KMS-11 (cell line): ENCODE measurements at regions not wholly inside any gene's neighbourhood (a gene's known extent, or its start where the extent isn't known, plus 50 kb on each side); places are given as distances from the start of the nearest gene placed in this dataset.

Experiments used
- H2AFZ ChIP-seq: fragments of 200-600 bp; sonication (generic); 2 replicates; pipeline ENCODE4 v1.6.1; 2016; ENCODE audit warnings: antibody characterized with exemption, mixed run types, low read depth
- H3K27ac ChIP-seq: fragments of 200-600 bp; sonication (generic); 2 replicates; pipeline ENCODE4 v1.6.1; 2016; ENCODE audit warnings: mild to moderate bottlenecking, mixed run types
- H3K27me3 ChIP-seq: fragments of 200-600 bp; sonication (generic); 2 replicates; pipeline ENCODE4 v1.6.1; 2017; ENCODE audit warnings: mild to moderate bottlenecking, low read depth, mixed run types, moderate library complexity; ENCODE audit not compliant: insufficient read depth
- H3K36me3 ChIP-seq: fragments of 200-600 bp; sonication (generic); 2 replicates; pipeline ENCODE4 v1.6.1; 2017; ENCODE audit warnings: mild to moderate bottlenecking, mixed run types; ENCODE audit not compliant: insufficient read depth
- H3K4me1 ChIP-seq: fragments of 200-600 bp; sonication (generic); 2 replicates; pipeline ENCODE4 v1.6.1; 2016; ENCODE audit warnings: mild to moderate bottlenecking, low read depth, mixed run types; ENCODE audit not compliant: poor library complexity, severe bottlenecking
- H3K4me2 ChIP-seq: fragments of 200-600 bp; sonication (generic); 2 replicates; pipeline ENCODE4 v1.7.0; 2016; ENCODE audit warnings: mild to moderate bottlenecking, mixed run types
- H3K4me3 ChIP-seq: fragments of 200-600 bp; sonication (generic); IDR thresholded peaks from 2 replicates; pipeline ENCODE4 v1.6.1; 2017; ENCODE audit warnings: low read depth, low read length, mixed read lengths; ENCODE audit not compliant: insufficient read depth
- H3K79me2 ChIP-seq: fragments of 200-600 bp; sonication (generic); 2 replicates; pipeline ENCODE4 v1.6.1; 2016; ENCODE audit warnings: low read depth, mixed run types; ENCODE audit not compliant: insufficient read depth
- H3K9ac ChIP-seq: fragments of 200-600 bp; sonication (generic); 2 replicates; pipeline ENCODE4 v1.6.1; 2016; ENCODE audit warnings: mild to moderate bottlenecking, mixed run types
- H4K20me1 ChIP-seq: fragments of 200-600 bp; sonication (generic); 2 replicates; pipeline ENCODE4 v1.6.1; 2016; ENCODE audit warnings: mild to moderate bottlenecking, mixed run types; ENCODE audit not compliant: insufficient read depth
- TF ChIP-seq, protein P1 (sequence below): fragments of 200-600 bp; sonication (generic); conservative IDR thresholded peaks from 2 replicates; pipeline ENCODE4 v1.6.1; 2017; ENCODE audit warnings: low read depth, mild to moderate bottlenecking, antibody characterized with exemption, low read length, moderate library complexity, mixed read lengths

DNA sequence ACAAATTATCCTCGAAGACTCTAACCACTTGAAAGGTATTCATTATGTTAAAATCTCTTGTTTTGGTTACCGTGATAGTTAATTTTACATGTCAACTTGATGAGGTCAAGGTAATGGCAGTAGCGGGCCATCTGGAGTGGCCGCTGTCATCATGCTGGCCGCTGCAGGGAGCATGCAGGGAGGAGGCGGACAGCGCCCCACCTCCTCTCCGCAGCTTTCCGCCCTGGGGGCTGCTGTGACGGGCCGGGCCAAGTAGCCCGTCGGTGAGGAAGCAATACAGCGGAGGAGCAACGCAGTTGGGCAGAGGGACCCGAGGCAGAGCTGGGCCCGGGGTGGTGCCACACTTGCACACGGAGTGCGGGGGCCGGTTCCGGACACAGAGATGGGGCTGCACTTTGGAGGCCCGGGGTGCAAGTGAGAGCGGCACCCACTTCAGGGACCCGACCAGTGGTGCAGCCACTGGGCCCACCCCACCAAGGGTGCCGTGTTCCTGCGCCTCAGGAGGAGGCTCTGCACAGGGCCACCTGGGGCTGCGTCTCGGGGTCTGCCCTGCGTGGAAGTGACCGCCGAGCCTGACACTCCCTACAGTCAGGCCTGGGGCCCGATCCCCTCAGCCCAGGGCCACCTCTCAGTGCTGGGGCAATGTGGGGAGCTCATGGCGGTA, 452.4 kb downstream of the LRATD1 start:
- H3K79me2 ChIP-seq: no peaks in the 10 kb centered on the region
- no peak overlapping the region for H3K9ac ChIP-seq
- no peaks in the 10 kb centered on the region for H4K20me1 ChIP-seq
- H3K36me3 ChIP-seq: no peaks in the 10 kb centered on the region
- TF ChIP-seq, protein P1, sequence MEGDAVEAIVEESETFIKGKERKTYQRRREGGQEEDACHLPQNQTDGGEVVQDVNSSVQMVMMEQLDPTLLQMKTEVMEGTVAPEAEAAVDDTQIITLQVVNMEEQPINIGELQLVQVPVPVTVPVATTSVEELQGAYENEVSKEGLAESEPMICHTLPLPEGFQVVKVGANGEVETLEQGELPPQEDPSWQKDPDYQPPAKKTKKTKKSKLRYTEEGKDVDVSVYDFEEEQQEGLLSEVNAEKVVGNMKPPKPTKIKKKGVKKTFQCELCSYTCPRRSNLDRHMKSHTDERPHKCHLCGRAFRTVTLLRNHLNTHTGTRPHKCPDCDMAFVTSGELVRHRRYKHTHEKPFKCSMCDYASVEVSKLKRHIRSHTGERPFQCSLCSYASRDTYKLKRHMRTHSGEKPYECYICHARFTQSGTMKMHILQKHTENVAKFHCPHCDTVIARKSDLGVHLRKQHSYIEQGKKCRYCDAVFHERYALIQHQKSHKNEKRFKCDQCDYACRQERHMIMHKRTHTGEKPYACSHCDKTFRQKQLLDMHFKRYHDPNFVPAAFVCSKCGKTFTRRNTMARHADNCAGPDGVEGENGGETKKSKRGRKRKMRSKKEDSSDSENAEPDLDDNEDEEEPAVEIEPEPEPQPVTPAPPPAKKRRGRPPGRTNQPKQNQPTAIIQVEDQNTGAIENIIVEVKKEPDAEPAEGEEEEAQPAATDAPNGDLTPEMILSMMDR: no peak
- H3K4me2 ChIP-seq: no peak overlapping the region
- H3K27ac ChIP-seq: no peak overlapping the region
- H3K27me3 ChIP-seq: no peaks in the 10 kb centered on the region
- no peak overlapping the region for H2AFZ ChIP-seq
- H3K4me1 ChIP-seq: no peaks in the 10 kb centered on the region
- no peak overlapping the region for H3K4me3 ChIP-seq

DNA sequence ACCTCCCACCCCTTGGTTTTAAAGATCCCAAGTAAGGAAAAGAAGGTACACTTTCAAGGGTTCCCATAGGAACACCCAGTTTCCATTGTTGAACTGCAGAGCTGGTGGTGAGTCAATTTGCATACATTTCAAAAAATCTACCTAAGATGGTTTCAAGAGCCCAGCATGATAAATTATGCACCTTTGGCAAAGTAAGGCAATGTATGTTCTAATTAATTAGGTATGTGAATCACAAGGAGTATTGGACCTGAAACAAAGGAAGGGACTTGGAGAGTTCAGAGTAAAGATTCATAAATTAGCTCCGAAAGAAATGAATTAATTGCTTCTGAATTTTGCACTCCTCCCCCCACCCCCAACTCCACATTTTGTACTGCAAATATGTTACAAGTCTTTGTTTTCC, 459.7 kb downstream of the LRATD1 start:
- Histone ChIP-seq H3K4me2 (no peak overlapping the region), H4K20me1 (no peaks in the 10 kb centered on the region), H3K27ac (no peak overlapping the region), H3K4me1 (no peaks in the 10 kb centered on the region), H3K79me2 (no peaks in the 10 kb centered on the region), H3K9ac (no peak overlapping the region), H3K27me3 (no peaks in the 10 kb centered on the region), H2AFZ (no peak overlapping the region), H3K36me3 (no peaks in the 10 kb centered on the region), H3K4me3 (no peak overlapping the region)
- TF ChIP-seq, protein P1: no peak

DNA sequence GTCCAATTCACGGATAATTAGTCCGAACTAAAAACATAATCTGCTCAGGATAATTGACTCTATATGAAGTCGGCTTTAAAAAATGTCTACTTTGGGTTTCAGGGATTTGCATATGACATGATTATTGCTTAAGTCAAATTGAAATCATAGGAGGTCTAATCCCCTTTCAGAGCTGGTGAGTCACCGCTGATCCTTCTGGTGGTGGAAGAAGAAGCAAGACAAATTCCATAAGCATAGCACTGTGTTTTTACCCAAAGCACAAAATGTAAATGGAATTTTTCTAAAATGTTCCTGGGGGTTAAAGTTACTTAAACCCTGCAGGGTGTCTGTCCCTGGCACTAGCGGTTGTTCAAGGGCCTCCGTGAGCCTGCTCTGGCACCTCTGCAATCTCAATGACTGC, 460.2 kb downstream of the LRATD1 start:
- no peaks in the 10 kb centered on the region for H4K20me1 ChIP-seq
- H3K4me1 ChIP-seq: no peaks in the 10 kb centered on the region
- H3K9ac ChIP-seq: no peak overlapping the region
- no peak overlapping the region for H2AFZ ChIP-seq
- no peak overlapping the region for H3K4me2 ChIP-seq
- H3K27me3 ChIP-seq: no peaks in the 10 kb centered on the region
- no peaks in the 10 kb centered on the region for H3K36me3 ChIP-seq
- H3K4me3 ChIP-seq: no peak overlapping the region
- H3K27ac ChIP-seq: no peak overlapping the region
- TF ChIP-seq, protein P1: no peak
- no peaks in the 10 kb centered on the region for H3K79me2 ChIP-seq

DNA sequence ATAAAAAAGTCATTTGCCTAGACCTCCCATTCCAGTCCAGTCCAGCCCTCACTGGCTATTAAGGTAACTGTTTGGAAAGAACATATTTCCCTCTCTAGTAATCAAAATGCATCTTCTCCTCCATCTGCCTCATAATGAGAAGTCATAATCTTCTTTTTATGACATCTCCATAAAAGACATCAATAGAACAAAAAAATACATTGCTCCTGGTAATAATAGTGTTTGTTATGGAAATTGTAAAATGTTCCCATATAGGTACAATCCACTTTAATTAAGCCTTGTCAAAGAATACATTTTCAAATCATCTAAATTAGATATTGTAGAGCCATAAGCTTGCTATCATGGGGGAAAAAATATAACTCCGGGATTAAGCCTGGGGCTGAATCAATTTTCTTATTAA, 461.6 kb downstream of the LRATD1 start:
- H3K79me2 ChIP-seq: no peaks in the 10 kb centered on the region
- H3K27ac ChIP-seq: no peak overlapping the region
- no peak overlapping the region for H2AFZ ChIP-seq
- TF ChIP-seq, protein P1: no peak
- no peaks in the 10 kb centered on the region for H3K36me3 ChIP-seq
- no peak overlapping the region for H3K9ac ChIP-seq
- H4K20me1 ChIP-seq: no peaks in the 10 kb centered on the region
- H3K4me3 ChIP-seq: no peak overlapping the region
- H3K4me1 ChIP-seq: no peaks in the 10 kb centered on the region
- H3K4me2 ChIP-seq: no peak overlapping the region
- H3K27me3 ChIP-seq: no peaks in the 10 kb centered on the region
